ENCODE measurements at regions not wholly inside any gene's neighbourhood (a gene's known extent, or its start where the extent isn't known, plus 50 kb on each side); places are given as distances from the start of the nearest gene placed in this dataset.

- no peak for DNase-seq (ENCODE audit: low spot score)
These were observed 219.8 kb upstream of the TOPAZ1 start for GRCh38 chr3:44021651-44022594.

GRCh38 chr3:44023961-44024593 is 217.6 kb upstream of the TOPAZ1 start:
- DNase-seq (ENCODE audit: low spot score), result no peak

GRCh38 chr3:44026220-44026865 is 215.3 kb upstream of the TOPAZ1 start:
- DNase-seq (ENCODE audit: low spot score), result no peak

- DNase-seq (ENCODE audit: low spot score), result no peak
These were observed 212.6 kb upstream of the TOPAZ1 start for GRCh38 chr3:44029100-44029499.

GRCh38 chr3:44030285-44030684 is 211.4 kb upstream of the TOPAZ1 start:
- DNase-seq (ENCODE audit: low spot score), result no peak

GRCh38 chr3:44030687-44031305 is 210.9 kb upstream of the TOPAZ1 start:
- no peak for DNase-seq (ENCODE audit: low spot score)

GRCh38 chr3:44031387-44032380 is 210.0 kb upstream of the TOPAZ1 start:
- no peak for DNase-seq (ENCODE audit: low spot score)

GRCh38 chr3:44032487-44032886 is 209.2 kb upstream of the TOPAZ1 start:
- no peak for DNase-seq (ENCODE audit: low spot score)

GRCh38 chr3:44033123-44033522 is 208.6 kb upstream of the TOPAZ1 start:
- DNase-seq (ENCODE audit: low spot score), result no peak

GRCh38 chr3:44036850-44037249 is 204.8 kb upstream of the TOPAZ1 start:
- no peak for DNase-seq (ENCODE audit: low spot score)

GRCh38 chr3:44039006-44039405 is 202.7 kb upstream of the TOPAZ1 start:
- no peak for DNase-seq (ENCODE audit: low spot score)

- DNase-seq (ENCODE audit: low spot score), result no peak
These were observed 200.0 kb upstream of the TOPAZ1 start for GRCh38 chr3:44041726-44042125.

GRCh38 chr3:44042772-44043171 is 198.9 kb upstream of the TOPAZ1 start:
- DNase-seq (ENCODE audit: low spot score), result no peak

- DNase-seq (ENCODE audit: low spot score), result peak; percentile 6
These were observed 196.0 kb upstream of the TOPAZ1 start for GRCh38 chr3:44045476-44046275.

- DNase-seq (ENCODE audit: low spot score), result no peak
These were observed 193.9 kb upstream of the TOPAZ1 start for GRCh38 chr3:44047796-44048195.

- no peak for DNase-seq (ENCODE audit: low spot score)
These were observed 193.3 kb upstream of the TOPAZ1 start for GRCh38 chr3:44048196-44048924.

GRCh38 chr3:44048949-44049348 is 192.7 kb upstream of the TOPAZ1 start:
- DNase-seq (ENCODE audit: low spot score), result no peak

- DNase-seq (ENCODE audit: low spot score), result no peak
These were observed 191.6 kb upstream of the TOPAZ1 start for GRCh38 chr3:44050101-44050500.

GRCh38 chr3:44050867-44051266 is 190.8 kb upstream of the TOPAZ1 start:
- DNase-seq (ENCODE audit: low spot score), result no peak

- DNase-seq (ENCODE audit: low spot score), result no peak
These were observed 185.7 kb upstream of the TOPAZ1 start for GRCh38 chr3:44055951-44056350.
